ENCODE measurements at regions not wholly inside any gene's neighbourhood (a gene's known extent, or its start where the extent isn't known, plus 50 kb on each side); places are given as distances from the start of the nearest gene placed in this dataset.
A peak's percentile ranks its signal among the peaks of the same experiment; 100 is the strongest.

- WGBS, 2 donors: 47 to 56% methylated on average over 18 of the region's 18 CpGs
- H3K9me3 ChIP-seq: no peaks in the 10 kb centered on the region
- H3K4me1 ChIP-seq: no peaks in the 10 kb centered on the region
- no peak for TF ChIP-seq POLR2A (IDR thresholded peaks at IDR 0.05)
- H3K36me3 ChIP-seq (replicated peaks in 1 of 2; ENCODE audit: insufficient read depth in 1 of 2, low read depth in 2 of 2): no peaks in the 10 kb centered on the region
- H3K27ac ChIP-seq: peak overlapping the region in 1 of 4 donors; percentile 20
- H3K4me3 ChIP-seq: no peak overlapping the region
- H3K27me3 ChIP-seq: no peaks in the 10 kb centered on the region
- ATAC-seq (peak; percentile 47), DNase-seq (peak in 3 of 4 donors; percentile 8 to 34 (median 28))
- intact Hi-C loops (cut with DNase I): loop anchor here (10.0 kb wide), 1 partner anchor 62 kb away; no protein-coding TSS in a partner anchor
These were observed 195.5 kb upstream of the CTAGE1 start for GRCh38 chr18:22613058-22613690.

- no peak overlapping the region for H3K4me3 ChIP-seq
- H3K27ac ChIP-seq: no peak overlapping the region
- DNase-seq (no peak), ATAC-seq (no peak)
- H3K36me3 ChIP-seq (replicated peaks in 1 of 2; ENCODE audit: insufficient read depth in 1 of 2, low read depth in 2 of 2): no peaks in the 10 kb centered on the region
- no peaks in the 10 kb centered on the region for H3K9me3 ChIP-seq
- no peak for TF ChIP-seq POLR2A (IDR thresholded peaks at IDR 0.05)
- TF ChIP-seq CTCF (IDR thresholded peaks at IDR 0.05): no peak
- H3K4me1 ChIP-seq: no peaks in the 10 kb centered on the region
- WGBS, 2 donors: 56 to 62% methylated on average over 3 of the region's 3 CpGs
- no peaks in the 10 kb centered on the region for H3K27me3 ChIP-seq
- intact Hi-C loops (cut with DNase I): loop anchor here (10.0 kb wide), 1 partner anchor 61 kb away; no protein-coding TSS in a partner anchor
These were observed 196.1 kb upstream of the CTAGE1 start for GRCh38 chr18:22613788-22614187.

GRCh38 chr18:22623513-22623912, 205.8 kb upstream of the CTAGE1 start:
- H3K4me3 ChIP-seq: no peak overlapping the region
- no peaks in the 10 kb centered on the region for H3K4me1 ChIP-seq
- no peaks in the 10 kb centered on the region for H3K36me3 ChIP-seq (replicated peaks in 1 of 2; ENCODE audit: insufficient read depth in 1 of 2, low read depth in 2 of 2)
- H3K9me3 ChIP-seq: no peaks in the 10 kb centered on the region
- WGBS, 2 donors: 83 to 84% methylated on average over 5 of the region's 5 CpGs
- ATAC-seq (no peak), DNase-seq (no peak)
- intact Hi-C loops (cut with DNase I): no loop called here
- no peak for TF ChIP-seq CTCF (IDR thresholded peaks at IDR 0.05)
- TF ChIP-seq POLR2A (IDR thresholded peaks at IDR 0.05): no peak
- no peak overlapping the region for H3K27ac ChIP-seq
- H3K27me3 ChIP-seq: no peaks in the 10 kb centered on the region

GRCh38 chr18:22624176-22624575, 206.5 kb upstream of the CTAGE1 start:
- no peak overlapping the region for H3K27ac ChIP-seq
- no peaks in the 10 kb centered on the region for H3K36me3 ChIP-seq (replicated peaks in 1 of 2; ENCODE audit: insufficient read depth in 1 of 2, low read depth in 2 of 2)
- WGBS, 2 donors: 73 to 79% methylated on average over 2 of the region's 2 CpGs
- ATAC-seq (no peak), DNase-seq (no peak)
- H3K4me3 ChIP-seq: no peak overlapping the region
- TF ChIP-seq CTCF (IDR thresholded peaks at IDR 0.05): no peak
- TF ChIP-seq POLR2A (IDR thresholded peaks at IDR 0.05): no peak
- intact Hi-C loops (cut with DNase I): no loop called here
- no peaks in the 10 kb centered on the region for H3K9me3 ChIP-seq
- no peaks in the 10 kb centered on the region for H3K4me1 ChIP-seq
- no peaks in the 10 kb centered on the region for H3K27me3 ChIP-seq

- ATAC-seq: no peak
- intact Hi-C loops (cut with DNase I): no loop called here
- 75 to 80% methylated on average over 2 of the region's 2 CpGs for WGBS, 2 donors
These were observed 207.7 kb upstream of the CTAGE1 start for GRCh38 chr18:22625406-22625805.

More at GRCh38 chr18:22625406-22625805, 207.7 kb upstream of the CTAGE1 start:
- no peak for TF ChIP-seq POLR2A (IDR thresholded peaks at IDR 0.05)
- no peak for TF ChIP-seq CTCF (IDR thresholded peaks at IDR 0.05)
- Histone ChIP-seq H3K36me3 (replicated peaks in 1 of 2; ENCODE audit: insufficient read depth in 1 of 2, low read depth in 2 of 2) (no peaks in the 10 kb centered on the region), H3K9me3 (no peaks in the 10 kb centered on the region), H3K27me3 (no peaks in the 10 kb centered on the region), H3K4me1 (no peaks in the 10 kb centered on the region), H3K27ac (no peak overlapping the region), H3K4me3 (no peak overlapping the region)
- DNase-seq: no peak

Measured in body of pancreas (tissue), 4 donors.